Breast epithelium (tissue), 4 donors: ENCODE measurements at regions not wholly inside any gene's neighbourhood (a gene's known extent, or its start where the extent isn't known, plus 50 kb on each side); places are given as distances from the start of the nearest gene placed in this dataset.

Experiments
- DNase-seq, 2 donors: peaks; one replicate each; pipeline ENCODE4 v3.0.0-alpha.2; 2019; ENCODE audit warnings: low spot score in 2 of 2
- H3K27ac ChIP-seq, 2 donors: fragments of 200-600 bp; sonication (generic) in 1 of 2; one replicate each; pipeline ENCODE4 v1.5.1; 2016 to 2019; ENCODE audit warnings: mild to moderate bottlenecking in 1 of 2
- H3K27me3 ChIP-seq, 2 donors: fragments of 200-600 bp; sonication (generic) in 1 of 2; one replicate each; pipeline versions ENCODE4 v1.5.1 to v1.6.0; 2017 to 2019; ENCODE audit warnings: control low read depth in 1 of 2, mild to moderate bottlenecking in 1 of 2
- H3K36me3 ChIP-seq: fragments of 200-600 bp; one replicate; pipeline ENCODE4 v1.5.1; 2019
- H3K4me1 ChIP-seq, 2 donors: fragments of 200-600 bp; sonication (generic); one replicate each; pipeline ENCODE4 v1.5.1; 2016 to 2019; ENCODE audit warnings: control low read depth in 1 of 2
- H3K4me3 ChIP-seq, 3 donors: fragments of 200-600 bp; sonication (generic); 1 replicate in 2 of 3; 2 replicates in 1 of 3; pipeline ENCODE4 v1.5.1; 2016 to 2019; ENCODE audit warnings: mild to moderate bottlenecking in 3 of 3, moderate library complexity in 2 of 3
- H3K9me3 ChIP-seq, 2 donors: fragments of 200-600 bp; sonication (generic) in 1 of 2; one replicate each; pipeline ENCODE4 v1.5.1; 2016 to 2019; ENCODE audit warnings: control low read depth in 1 of 2
- CTCF ChIP-seq, 3 donors: fragments of 450-650 bp; IDR thresholded peaks; one replicate each; pipeline ENCODE4 v1.5.1; 2016 to 2017; ENCODE audit warnings: antibody characterized with exemption in 3 of 3, mild to moderate bottlenecking in 3 of 3, moderate library complexity in 3 of 3
- POLR2A ChIP-seq: fragments of 450-650 bp; IDR thresholded peaks from one replicate; pipeline ENCODE4 v1.6.1; 2016; ENCODE audit warnings: antibody characterized with exemption, mild to moderate bottlenecking, moderate library complexity
- POLR2AphosphoS5 ChIP-seq, 3 donors: sonication (generic); formaldehyde crosslinking; IDR thresholded peaks; one replicate each; pipeline ENCODE4 v1.6.1; 2017; ENCODE audit warnings: antibody characterized with exemption in 3 of 3
- intact Hi-C: fragments of 100-400 bp; cut with DNase I; formaldehyde crosslinking; loops from one replicate; pipeline ENCODE4 v1.15.1; 2023; ENCODE audit warnings: low total_unique reads

- intact Hi-C loops, result no loop called here
- Histone ChIP-seq H3K36me3 (no peaks in the 10 kb centered on the region), H3K27me3 (no peaks in the 10 kb centered on the region), H3K27ac (no peak overlapping the region), H3K4me3 (no peak overlapping the region), H3K9me3 (no peaks in the 10 kb centered on the region), H3K4me1 (no peaks in the 10 kb centered on the region)
- DNase-seq, result no peak
- TF ChIP-seq POLR2A, result no peak
- no peak for TF ChIP-seq CTCF (IDR thresholded peaks at IDR 0.05)
- TF ChIP-seq POLR2AphosphoS5 (IDR thresholded peaks at IDR 0.05), result no peak
Observed at GRCh38 chr22:25373961-25374360, 154.5 kb downstream of the CRYBB2 start.

- no peak for DNase-seq
- H3K27ac ChIP-seq, result no peak overlapping the region
- no peak overlapping the region for H3K4me3 ChIP-seq
- no peaks in the 10 kb centered on the region for H3K4me1 ChIP-seq
- no peaks in the 10 kb centered on the region for H3K9me3 ChIP-seq
- intact Hi-C loops, result no loop called here
- TF ChIP-seq POLR2A (no peak), POLR2AphosphoS5 (IDR thresholded peaks at IDR 0.05) (no peak), CTCF (IDR thresholded peaks at IDR 0.05) (no peak)
- H3K27me3 ChIP-seq, result no peaks in the 10 kb centered on the region
- no peaks in the 10 kb centered on the region for H3K36me3 ChIP-seq
Observed at GRCh38 chr22:25374869-25375268, 155.4 kb downstream of the CRYBB2 start.

- intact Hi-C loops, result no loop called here
- Histone ChIP-seq H3K4me1 (no peaks in the 10 kb centered on the region), H3K4me3 (no peak overlapping the region), H3K36me3 (no peaks in the 10 kb centered on the region), H3K27me3 (no peaks in the 10 kb centered on the region), H3K27ac (no peak overlapping the region), H3K9me3 (no peaks in the 10 kb centered on the region)
- no peak for DNase-seq
- TF ChIP-seq POLR2AphosphoS5 (IDR thresholded peaks at IDR 0.05) (no peak), POLR2A (no peak), CTCF (IDR thresholded peaks at IDR 0.05) (no peak)
Observed at GRCh38 chr22:25375683-25376082, 156.2 kb downstream of the CRYBB2 start.

DNA sequence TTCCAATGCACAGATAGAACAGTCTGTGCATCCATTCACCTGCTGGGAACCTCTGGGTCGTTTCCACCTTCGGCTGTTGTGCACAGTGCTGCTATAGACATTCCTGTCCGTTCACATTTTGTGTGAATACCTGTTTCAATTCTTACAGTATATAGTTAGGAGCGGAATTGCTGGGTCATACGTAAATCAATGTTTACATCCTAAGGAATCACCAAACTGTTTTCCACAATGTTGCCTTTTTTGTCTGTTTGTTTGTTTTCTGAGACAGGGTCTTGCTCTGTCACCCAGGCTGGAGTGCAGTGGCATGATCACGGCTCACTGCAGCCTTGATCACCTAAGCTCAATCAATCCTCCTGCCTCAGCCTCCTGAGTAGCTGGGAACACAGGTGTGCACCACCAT, 158.3 kb downstream of the CRYBB2 start:
- Histone ChIP-seq H3K9me3 (no peaks in the 10 kb centered on the region), H3K27me3 (no peaks in the 10 kb centered on the region), H3K27ac (no peak overlapping the region), H3K4me1 (no peaks in the 10 kb centered on the region), H3K4me3 (no peak overlapping the region), H3K36me3 (no peaks in the 10 kb centered on the region)
- TF ChIP-seq POLR2A (no peak), CTCF (IDR thresholded peaks at IDR 0.05) (no peak), POLR2AphosphoS5 (IDR thresholded peaks at IDR 0.05) (no peak)
- intact Hi-C loops, result no loop called here
- no peak for DNase-seq

DNA sequence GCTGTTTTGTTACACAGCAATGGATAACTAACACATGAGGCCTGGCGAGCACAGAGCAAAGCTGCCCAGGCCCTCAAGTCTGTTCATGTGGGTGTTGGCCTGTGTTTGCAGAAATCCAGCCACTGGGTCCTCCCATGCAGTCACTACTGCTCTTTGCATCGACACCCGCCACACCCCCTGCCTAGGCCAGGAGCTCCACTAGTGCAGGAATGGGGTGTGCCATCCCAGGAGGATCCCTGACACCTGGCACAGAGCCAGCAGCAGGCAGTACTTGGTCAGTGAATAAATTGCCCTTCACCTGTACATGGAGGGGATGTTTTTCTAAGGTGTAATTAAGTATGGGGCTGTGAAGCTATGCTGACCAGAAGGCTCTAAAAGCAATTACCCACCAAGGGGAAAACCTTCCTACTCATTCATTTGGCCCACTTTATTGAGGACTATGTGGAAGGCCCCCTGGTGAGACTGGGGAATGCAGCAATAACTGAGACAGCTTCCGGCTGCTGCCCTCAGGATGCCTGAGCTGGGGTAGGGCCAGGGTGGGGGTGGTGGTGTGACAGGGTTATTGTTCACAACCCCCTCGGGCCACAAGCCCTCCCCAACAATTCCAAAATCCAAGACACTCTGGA, 160.8 kb downstream of the CRYBB2 start:
- DNase-seq, result no peak
- TF ChIP-seq CTCF (IDR thresholded peaks at IDR 0.05), result no peak
- TF ChIP-seq POLR2AphosphoS5 (IDR thresholded peaks at IDR 0.05), result no peak
- no peak for TF ChIP-seq POLR2A
- no peaks in the 10 kb centered on the region for H3K9me3 ChIP-seq
- H3K27me3 ChIP-seq, result no peaks in the 10 kb centered on the region
- intact Hi-C loops, result no loop called here
- no peaks in the 10 kb centered on the region for H3K4me1 ChIP-seq
- no peak overlapping the region for H3K27ac ChIP-seq
- no peak overlapping the region for H3K4me3 ChIP-seq
- no peaks in the 10 kb centered on the region for H3K36me3 ChIP-seq
